ENCODE measurements at regions not wholly inside any gene's neighbourhood (a gene's known extent, or its start where the extent isn't known, plus 50 kb on each side); places are given as distances from the start of the nearest gene placed in this dataset.

- Histone ChIP-seq H3K4me2 (ENCODE audit: insufficient read depth, low read length) (no peak overlapping the region), H2AFZ (ENCODE audit: low read depth, low read length) (no peak overlapping the region), H3K27ac (ENCODE audit: extremely low read depth, low read depth, low read length) (no peak overlapping the region), H3K4me1 (replicated peaks in 1 of 2; ENCODE audit: control insufficient read depth in 2 of 2, insufficient read depth in 2 of 2, low read length in 2 of 2) (no peaks in the 10 kb centered on the region), H3K9me1 (ENCODE audit: control insufficient read depth, insufficient read depth, low read length) (no peaks in the 10 kb centered on the region), H3K36me3 (ENCODE audit: control insufficient read depth, insufficient read depth, low read length) (no peaks in the 10 kb centered on the region), H3K9me3 (replicated peaks; ENCODE audit: control insufficient read depth, insufficient read depth, low read depth, low read length) (no peaks in the 10 kb centered on the region), H3K27me3 (ENCODE audit: control insufficient read depth in 2 of 2, insufficient read depth in 2 of 2, low read length in 2 of 2) (no peaks in the 10 kb centered on the region), H3K4me3 (no peak overlapping the region), H3K9ac (ENCODE audit: insufficient read depth in 1 of 2, low read depth in 2 of 2, low read length in 2 of 2) (no peak overlapping the region), H4K20me1 (replicated peaks; ENCODE audit: control insufficient read depth, insufficient read depth, low read length) (no peaks in the 10 kb centered on the region), H3K79me2 (ENCODE audit: control insufficient read depth, insufficient read depth, low read length) (no peaks in the 10 kb centered on the region)
- no peak for DNase-seq (ENCODE audit: extremely low read depth in 1 of 4, low spot score in 3 of 4)
- BruUV-seq (replicated peaks): no TSS peak
- no peak for FAIRE-seq
- in situ Hi-C loops (cut with MboI) (no loop called here), intact Hi-C loops (cut with micrococcal nuclease) (no loop called here)
- POLR2A ChIA-PET: no interaction called here
- no peak for ATAC-seq
- CTCF ChIA-PET (ENCODE audit: low intra/inter-chr PET ratio): no interaction called here
- no peak for TF ChIP-seq ZNF347 (CRISPR knock-in tag; IDR thresholded peaks at IDR 0.05; ENCODE audit: low read depth)
- TF ChIP-seq ZNF24 (IDR thresholded peaks at IDR 0.05): no peak
- no peak for TF ChIP-seq ZNF354B (CRISPR knock-in tag; IDR thresholded peaks at IDR 0.05)
- no peak for TF ChIP-seq NFYB (IDR thresholded peaks at IDR 0.05; ENCODE audit: extremely low read depth, insufficient read length)
- no peak for TF ChIP-seq KLF6 (CRISPR knock-in tag; IDR thresholded peaks at IDR 0.05; ENCODE audit: borderline replicate concordance)
- TF ChIP-seq POLR2H (tag; IDR thresholded peaks at IDR 0.05; ENCODE audit: low read depth): no peak
- no peak for TF ChIP-seq DEAF1 (CRISPR knock-in tag; IDR thresholded peaks at IDR 0.05)
- no peak for TF ChIP-seq EP400 (IDR thresholded peaks at IDR 0.05)
- no peak for TF ChIP-seq CBX3 (IDR thresholded peaks at IDR 0.05; ENCODE audit: borderline replicate concordance in 1 of 2, low read length in 2 of 2)
- no peak for TF ChIP-seq TEAD1 (CRISPR knock-in tag; IDR thresholded peaks at IDR 0.05)
- no peak for TF ChIP-seq MYBL2 (IDR thresholded peaks at IDR 0.05; ENCODE audit: low read depth)
- no peak for TF ChIP-seq MYBL2 (CRISPR knock-in tag; IDR thresholded peaks at IDR 0.05; ENCODE audit: borderline replicate concordance)
- no peak for TF ChIP-seq UBTF (IDR thresholded peaks at IDR 0.05; ENCODE audit: borderline replicate concordance in 1 of 2, low read depth in 2 of 2, low read length in 2 of 2)
- no peak for TF ChIP-seq TAF1 (IDR thresholded peaks at IDR 0.05; ENCODE audit: control insufficient read depth, extremely low read depth, insufficient read depth, low read length, severe bottlenecking)
- TF ChIP-seq KAT7 (CRISPR knock-in tag; IDR thresholded peaks at IDR 0.05; ENCODE audit: borderline replicate concordance): no peak
- no peak for TF ChIP-seq DDX20 (tag; IDR thresholded peaks at IDR 0.05; ENCODE audit: low read depth)
- no peak for TF ChIP-seq MAFG (tag; conservative IDR thresholded peaks at IDR 0.05)
- no peak for TF ChIP-seq ELK1 (CRISPR knock-in tag; IDR thresholded peaks at IDR 0.05)
- no peak for TF ChIP-seq MAX (CRISPR knock-in tag; IDR thresholded peaks at IDR 0.05)
- no peak for TF ChIP-seq ZNF695 (CRISPR knock-in tag; IDR thresholded peaks at IDR 0.05)
- 73% methylated on average over 1 of the region's 1 CpG for WGBS (ENCODE audit: insufficient coverage, low coverage, missing lambda C conversion rate)
Observed at GRCh38 chrX:124605511-124605910, 259.1 kb downstream of the SH2D1A start.

All from K562 (cell line).